OCI-LY7 (cell line): ENCODE measurements at regions not wholly inside any gene's neighbourhood (a gene's known extent, or its start where the extent isn't known, plus 50 kb on each side); places are given as distances from the start of the nearest gene placed in this dataset.

Experiments
- BruUV-seq: library from RNA; stranded (reverse); fragments of 400-500 nt; replicated peaks from 2 replicates; lab custom pipeline; 2021; lab: Mats Ljungman, UMichigan
- CTCF ChIA-PET: fragments of 300-600 bp; sonication (Branson Sonifier 250); formaldehyde crosslinking; loops from one replicate; lab custom pipeline; 2022; ENCODE audit warnings: antibody characterized with exemption; ENCODE audit not compliant: unreplicated experiment; lab: Charles Lee
- POLR2A ChIA-PET: fragments of 300-600 bp; sonication (Branson Sonifier 250); formaldehyde crosslinking; loops from one replicate; lab custom pipeline; 2022; ENCODE audit warnings: antibody characterized with exemption; lab: Charles Lee
- DNase-seq: peaks from one replicate; pipeline ENCODE4 v3.0.0-alpha.2; 2015; ENCODE audit warnings: low spot score
- H2AFZ ChIP-seq: fragments of 200-600 bp; sonication (generic), shearing (Covaris generic); 2 replicates; pipeline ENCODE4 v1.6.1; 2014; ENCODE audit warnings: mild to moderate bottlenecking, antibody characterized with exemption, low read length, moderate library complexity
- H3K27ac ChIP-seq: fragments of 200-600 bp; sonication (generic); 2 replicates; pipeline ENCODE4 v1.5.1; 2014; ENCODE audit warnings: mixed run types, low read depth, mild to moderate bottlenecking, moderate library complexity, low read length, inconsistent platforms; ENCODE audit not compliant: poor library complexity, severe bottlenecking
- H3K36me3 ChIP-seq: fragments of 200-600 bp; sonication (generic); 2 replicates; pipeline ENCODE4 v1.6.1; 2014; ENCODE audit warnings: mild to moderate bottlenecking, antibody characterized with exemption, low read length, moderate library complexity, mixed read lengths; ENCODE audit not compliant: insufficient read depth
- H3K4me1 ChIP-seq: fragments of 200-600 bp; sonication (generic); 2 replicates; pipeline ENCODE4 v1.5.1; 2014; ENCODE audit warnings: mild to moderate bottlenecking, low read length; ENCODE audit not compliant: insufficient read depth, poor library complexity, severe bottlenecking
- H3K4me2 ChIP-seq: fragments of 200-600 bp; sonication (generic); 2 replicates; pipeline ENCODE4 v1.6.1; 2014; ENCODE audit warnings: mild to moderate bottlenecking, low read length
- H3K4me3 ChIP-seq: fragments of 200-600 bp; sonication (generic); 2 replicates; pipeline ENCODE4 v1.5.1; 2014; ENCODE audit warnings: mild to moderate bottlenecking, low read depth, low read length; ENCODE audit not compliant: poor library complexity, severe bottlenecking
- H3K79me2 ChIP-seq: fragments of 200-600 bp; sonication (generic); 2 replicates; pipeline ENCODE4 v1.6.1; 2016; ENCODE audit warnings: low read depth, mild to moderate bottlenecking, low read length, moderate library complexity, mixed read lengths; ENCODE audit not compliant: insufficient read depth
- H3K9me2 ChIP-seq: fragments of 200-600 bp; sonication (generic); 2 replicates; pipeline ENCODE4 v1.6.1; 2016; ENCODE audit warnings: mild to moderate bottlenecking, low read length, mixed read lengths; ENCODE audit not compliant: insufficient read depth
- H3K9me3 ChIP-seq: fragments of 200-600 bp; sonication (generic); 2 replicates; pipeline ENCODE4 v1.6.1; 2014; ENCODE audit warnings: mild to moderate bottlenecking, mixed run types, low read length, mixed read lengths
- H4K20me1 ChIP-seq: fragments of 200-600 bp; sonication (generic); 2 replicates; pipeline ENCODE4 v1.6.1; 2014; ENCODE audit warnings: mild to moderate bottlenecking, antibody characterized with exemption, low read length, moderate library complexity, mixed read lengths; ENCODE audit not compliant: insufficient read depth
- EZH2phosphoT487 ChIP-seq: fragments of 200-600 bp; sonication (generic); IDR thresholded peaks from 2 replicates; pipeline ENCODE4 v1.6.1; 2018; ENCODE audit warnings: low read depth, borderline replicate concordance, mild to moderate bottlenecking, mixed run types, antibody characterized with exemption, low read length, moderate library complexity, mixed read lengths
- intact Hi-C: fragments of 100-400 bp; cut with micrococcal nuclease; formaldehyde crosslinking; loops from one replicate; pipeline ENCODE4 v1.10.0; 2022; ENCODE audit not compliant: unreplicated experiment
- TF ChIP-seq, protein P1 (sequence below): fragments of 200-600 bp; sonication (generic); conservative IDR thresholded peaks from 2 replicates; pipeline ENCODE4 v1.5.1; 2014; ENCODE audit warnings: mild to moderate bottlenecking, antibody characterized with exemption, low read length, moderate library complexity, mixed read lengths

DNA sequence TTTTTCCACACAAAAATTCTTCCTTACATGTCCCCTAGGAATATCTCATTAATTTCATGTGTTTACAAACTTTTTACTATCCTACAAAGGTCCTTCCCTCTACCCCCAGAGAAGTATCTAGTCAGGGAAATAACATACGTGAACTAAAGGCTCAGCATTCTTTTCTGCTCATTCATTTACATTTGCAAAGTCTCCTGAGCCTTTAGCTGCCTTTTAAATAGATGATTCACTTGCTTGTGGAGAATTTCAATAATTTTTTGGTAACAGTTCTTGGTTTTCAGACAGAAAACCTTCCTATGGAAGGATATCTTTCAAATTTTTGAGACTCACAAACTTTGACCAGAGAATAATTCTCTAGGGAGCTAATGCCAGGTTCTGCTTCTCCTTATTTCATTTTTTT, 81.5 kb upstream of the RMDN2 start:
- intact Hi-C loops: no loop called here
- H3K79me2 ChIP-seq: no peaks in the 10 kb centered on the region
- H2AFZ ChIP-seq: no peak overlapping the region
- H3K36me3 ChIP-seq: no peaks in the 10 kb centered on the region
- TF ChIP-seq, protein P1, sequence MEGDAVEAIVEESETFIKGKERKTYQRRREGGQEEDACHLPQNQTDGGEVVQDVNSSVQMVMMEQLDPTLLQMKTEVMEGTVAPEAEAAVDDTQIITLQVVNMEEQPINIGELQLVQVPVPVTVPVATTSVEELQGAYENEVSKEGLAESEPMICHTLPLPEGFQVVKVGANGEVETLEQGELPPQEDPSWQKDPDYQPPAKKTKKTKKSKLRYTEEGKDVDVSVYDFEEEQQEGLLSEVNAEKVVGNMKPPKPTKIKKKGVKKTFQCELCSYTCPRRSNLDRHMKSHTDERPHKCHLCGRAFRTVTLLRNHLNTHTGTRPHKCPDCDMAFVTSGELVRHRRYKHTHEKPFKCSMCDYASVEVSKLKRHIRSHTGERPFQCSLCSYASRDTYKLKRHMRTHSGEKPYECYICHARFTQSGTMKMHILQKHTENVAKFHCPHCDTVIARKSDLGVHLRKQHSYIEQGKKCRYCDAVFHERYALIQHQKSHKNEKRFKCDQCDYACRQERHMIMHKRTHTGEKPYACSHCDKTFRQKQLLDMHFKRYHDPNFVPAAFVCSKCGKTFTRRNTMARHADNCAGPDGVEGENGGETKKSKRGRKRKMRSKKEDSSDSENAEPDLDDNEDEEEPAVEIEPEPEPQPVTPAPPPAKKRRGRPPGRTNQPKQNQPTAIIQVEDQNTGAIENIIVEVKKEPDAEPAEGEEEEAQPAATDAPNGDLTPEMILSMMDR: no peak
- TF ChIP-seq EZH2phosphoT487: no peak
- no peaks in the 10 kb centered on the region for H4K20me1 ChIP-seq
- no peak overlapping the region for H3K4me3 ChIP-seq
- no peak for DNase-seq
- POLR2A ChIA-PET: no interaction called here
- H3K9me3 ChIP-seq: no peaks in the 10 kb centered on the region
- no TSS peak for BruUV-seq
- no peaks in the 10 kb centered on the region for H3K4me1 ChIP-seq
- no peak overlapping the region for H3K27ac ChIP-seq
- H3K4me2 ChIP-seq: no peak overlapping the region
- CTCF ChIA-PET: no interaction called here
- H3K9me2 ChIP-seq: no peaks in the 10 kb centered on the region

DNA sequence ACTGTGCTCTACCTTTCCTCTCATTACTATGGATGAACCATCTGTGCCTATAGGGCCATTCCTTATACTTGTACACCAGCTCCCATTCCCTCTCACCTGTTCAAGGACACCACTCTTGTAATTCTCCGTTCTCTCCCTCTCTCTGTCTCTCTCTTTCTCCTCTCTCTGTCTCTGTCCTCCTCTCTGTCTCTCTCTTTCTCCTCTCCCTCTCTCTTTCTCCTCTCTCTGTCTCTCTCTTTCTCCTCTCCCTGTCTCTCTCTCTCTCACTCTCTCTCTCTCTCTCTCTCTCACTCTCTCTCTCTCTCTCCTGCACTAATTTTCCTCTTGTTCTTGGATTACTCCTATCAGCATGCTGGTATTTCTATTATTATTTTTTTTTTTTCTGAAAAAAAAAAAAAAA, 78.9 kb upstream of the RMDN2 start:
- CTCF ChIA-PET: no interaction called here
- no peaks in the 10 kb centered on the region for H3K36me3 ChIP-seq
- H3K9me2 ChIP-seq: no peaks in the 10 kb centered on the region
- no TSS peak for BruUV-seq
- no peaks in the 10 kb centered on the region for H3K4me1 ChIP-seq
- intact Hi-C loops: no loop called here
- TF ChIP-seq, protein P1: no peak
- no peak for TF ChIP-seq EZH2phosphoT487
- no peak overlapping the region for H3K27ac ChIP-seq
- no peak overlapping the region for H3K4me2 ChIP-seq
- no peak overlapping the region for H3K4me3 ChIP-seq
- H4K20me1 ChIP-seq: no peaks in the 10 kb centered on the region
- H2AFZ ChIP-seq: no peak overlapping the region
- no peaks in the 10 kb centered on the region for H3K9me3 ChIP-seq
- DNase-seq: no peak
- no peaks in the 10 kb centered on the region for H3K79me2 ChIP-seq
- POLR2A ChIA-PET: no interaction called here

DNA sequence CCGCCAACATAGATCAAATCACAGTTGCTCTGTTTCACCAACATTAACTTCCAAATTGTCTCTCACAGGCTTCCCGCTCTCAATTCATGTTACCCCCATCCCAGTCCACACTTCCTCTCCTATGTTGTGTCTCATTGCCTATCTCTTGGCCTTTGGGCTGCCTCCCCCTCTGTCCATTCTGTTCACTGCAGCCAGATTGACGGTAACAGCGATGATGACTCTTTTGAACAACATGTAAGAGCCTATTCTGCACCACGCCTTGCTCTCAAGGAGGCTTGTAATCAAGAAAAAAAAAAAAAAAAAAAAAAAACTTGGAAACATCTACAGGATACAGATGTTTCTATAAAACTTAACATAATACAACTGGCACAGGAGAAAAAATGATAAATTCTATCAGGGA, 77.3 kb upstream of the RMDN2 start:
- BruUV-seq: no TSS peak
- intact Hi-C loops: no loop called here
- no peaks in the 10 kb centered on the region for H4K20me1 ChIP-seq
- no peaks in the 10 kb centered on the region for H3K9me2 ChIP-seq
- H3K4me1 ChIP-seq: peaks cover 6% of the 10 kb centered on the region
- no peaks in the 10 kb centered on the region for H3K9me3 ChIP-seq
- ChIA-PET POLR2A (interaction anchor here (0.7 kb wide), 1 partner anchor 1027 kb away, joined by 3 read pairs; no protein-coding TSS in a partner anchor), CTCF (no interaction called here)
- TF ChIP-seq EZH2phosphoT487: no peak
- TF ChIP-seq, protein P1: no peak
- no peak overlapping the region for H3K27ac ChIP-seq
- no peaks in the 10 kb centered on the region for H3K36me3 ChIP-seq
- no peak for DNase-seq
- H3K79me2 ChIP-seq: no peaks in the 10 kb centered on the region
- H2AFZ ChIP-seq: no peak overlapping the region
- H3K4me2 ChIP-seq: no peak overlapping the region
- H3K4me3 ChIP-seq: no peak overlapping the region
